NCI-H526 (cell line): ENCODE measurements at regions not wholly inside any gene's neighbourhood (a gene's known extent, or its start where the extent isn't known, plus 50 kb on each side); places are given as distances from the start of the nearest gene placed in this dataset.
A peak's percentile ranks its signal among the peaks of the same experiment; 100 is the strongest.

Experiments
- DNase-seq, 2 experiments: peaks; one replicate each; lab custom pipeline; 2025; lab: John Stamatoyannopoulos, UW

DNA sequence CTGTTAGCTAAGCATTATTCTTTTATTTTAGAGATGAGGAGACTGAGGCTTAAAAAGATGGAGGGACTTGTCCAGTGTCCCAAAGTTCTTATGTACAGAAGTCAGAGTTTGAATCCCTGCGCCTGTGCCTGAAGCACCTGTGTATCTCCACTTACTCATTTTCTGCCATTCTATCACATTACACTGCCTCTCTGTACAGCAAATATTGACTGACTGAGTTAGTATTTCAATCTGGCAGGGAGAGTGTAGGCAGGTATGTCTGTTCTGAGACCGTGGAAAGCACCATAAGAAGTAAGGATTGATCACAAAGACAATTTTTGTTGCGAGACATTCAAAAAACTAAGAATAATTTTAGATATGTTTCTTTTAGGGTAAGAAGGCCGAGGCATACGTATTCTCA lies 162.7 kb downstream of the KITLG start:
- no peak for DNase-seq

DNA sequence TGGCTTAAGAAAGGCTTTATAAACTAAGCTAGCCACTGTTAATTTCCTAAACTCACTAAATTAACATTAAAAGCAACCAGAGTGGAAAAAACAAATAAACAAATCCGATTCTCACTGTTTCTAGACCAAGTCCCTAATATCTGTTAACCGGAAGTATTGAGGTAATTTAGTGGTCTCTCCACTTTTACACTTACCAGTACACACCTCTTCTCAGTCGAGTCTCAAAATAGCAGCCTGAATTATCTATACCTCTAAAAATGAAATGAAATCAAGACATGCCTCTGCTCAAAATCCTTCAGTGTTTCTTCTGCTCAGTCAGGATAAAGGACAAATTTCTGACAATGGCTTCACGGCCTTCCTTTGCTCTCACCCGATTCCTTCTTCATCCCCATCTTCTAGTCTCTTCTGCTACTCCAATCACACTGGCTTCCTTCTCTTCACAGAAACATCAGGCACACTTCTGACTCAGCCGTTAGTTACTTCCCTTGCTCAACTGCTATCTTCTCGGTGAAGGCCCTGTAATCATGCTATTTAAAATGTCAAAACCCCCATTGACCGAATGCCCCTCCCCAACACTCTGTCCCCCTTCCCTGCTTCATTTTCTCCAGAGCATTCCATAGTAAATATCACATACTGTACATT lies 161.3 kb downstream of the KITLG start:
- no peak for DNase-seq

- DNase-seq = peak in 1 of 2 experiments; percentile 22
Measured at GRCh38 chr12:88419794-88420193, 160.5 kb downstream of the KITLG start.

DNA sequence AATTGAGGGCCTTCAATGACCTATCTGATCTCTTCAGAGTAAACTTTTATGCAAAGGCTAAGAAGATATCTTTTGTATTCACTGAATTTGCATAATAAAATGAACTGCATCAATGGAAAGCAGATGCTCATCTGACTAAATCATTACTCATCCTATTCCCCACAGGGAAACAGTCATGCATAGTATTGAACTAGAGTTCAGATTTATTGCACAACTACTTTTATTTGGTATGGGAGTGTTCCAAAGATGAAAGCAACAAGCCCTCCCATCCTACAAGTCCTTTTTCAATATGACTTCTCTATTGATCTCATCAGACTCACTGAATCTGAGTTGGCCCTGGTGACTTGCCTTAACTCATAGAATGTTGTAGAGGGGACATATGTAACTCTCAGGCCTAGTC lies 159.8 kb downstream of the KITLG start:
- DNase-seq = peak; percentile 54 to 74

- no peak for DNase-seq
Measured at GRCh38 chr12:88424791-88425730, 155.2 kb downstream of the KITLG start.

DNA sequence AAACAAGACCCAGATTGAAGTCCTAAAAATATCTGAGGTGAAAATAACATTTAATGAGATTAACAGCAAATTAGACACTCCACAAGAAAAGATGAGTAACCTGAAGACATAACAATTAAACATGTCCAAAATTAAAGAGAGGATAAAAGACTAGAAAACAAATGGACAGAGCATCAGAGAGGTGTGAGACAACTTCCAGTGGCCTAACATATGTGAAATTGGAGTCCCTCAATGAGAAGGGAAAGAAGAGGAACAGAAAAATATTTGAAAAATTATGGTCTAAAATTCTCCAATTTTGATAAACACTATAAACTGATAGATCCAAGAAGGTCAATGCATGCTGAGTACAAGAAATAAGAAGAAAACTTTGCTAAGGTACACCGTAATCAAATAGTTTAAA lies 151.9 kb downstream of the KITLG start:
- no peak for DNase-seq

- no peak for DNase-seq
Measured at GRCh38 chr12:88431246-88431645, 149.0 kb downstream of the KITLG start.

DNA sequence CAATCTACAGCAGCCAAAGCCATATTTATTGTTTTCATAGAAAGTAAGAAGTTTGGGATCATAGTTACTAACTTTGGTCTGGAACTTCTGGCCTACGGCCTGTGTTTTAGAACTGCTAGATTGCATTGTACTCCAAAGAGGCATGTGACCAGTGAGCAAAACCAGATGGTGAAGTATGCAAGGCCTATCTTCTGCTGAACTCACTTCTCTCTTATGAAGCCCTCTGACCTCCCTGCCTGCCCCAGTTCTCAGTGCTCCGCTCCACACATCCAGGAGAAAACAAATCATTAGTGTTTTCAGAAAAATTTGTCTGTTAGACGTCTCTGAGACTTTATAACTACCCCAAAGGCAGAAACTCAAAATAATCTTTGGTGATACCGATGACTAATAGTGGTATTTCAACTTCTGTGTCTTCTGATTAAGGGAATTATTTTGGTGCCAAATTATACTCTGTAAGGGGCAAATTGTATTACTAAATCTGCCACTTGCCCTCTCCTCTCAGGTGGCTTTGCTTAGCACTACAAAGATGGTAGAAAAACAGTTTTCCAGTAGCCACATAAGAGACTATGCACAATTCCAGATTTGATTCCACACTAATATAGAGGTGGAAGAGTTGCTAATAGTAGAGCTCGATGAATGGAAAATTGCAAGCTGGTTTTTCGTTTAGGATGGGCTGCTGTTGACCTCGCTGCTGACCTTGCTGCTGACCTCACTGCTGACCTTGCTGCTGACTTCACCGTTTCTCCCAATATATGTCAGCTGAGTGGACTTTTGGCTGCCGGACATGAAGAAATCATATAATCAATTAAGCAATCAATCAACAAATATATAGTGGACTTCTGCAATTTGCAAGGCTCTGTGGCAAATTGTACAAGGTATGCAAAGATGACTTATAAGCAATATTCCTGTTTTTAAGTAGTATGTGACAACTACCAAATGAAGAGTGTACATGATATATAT lies 147.5 kb downstream of the KITLG start:
- DNase-seq = no peak

- no peak for DNase-seq
Measured at GRCh38 chr12:88433997-88434703, 146.1 kb downstream of the KITLG start.

GRCh38 chr12:88435334-88436076 lies 144.8 kb downstream of the KITLG start:
- DNase-seq = no peak

DNA sequence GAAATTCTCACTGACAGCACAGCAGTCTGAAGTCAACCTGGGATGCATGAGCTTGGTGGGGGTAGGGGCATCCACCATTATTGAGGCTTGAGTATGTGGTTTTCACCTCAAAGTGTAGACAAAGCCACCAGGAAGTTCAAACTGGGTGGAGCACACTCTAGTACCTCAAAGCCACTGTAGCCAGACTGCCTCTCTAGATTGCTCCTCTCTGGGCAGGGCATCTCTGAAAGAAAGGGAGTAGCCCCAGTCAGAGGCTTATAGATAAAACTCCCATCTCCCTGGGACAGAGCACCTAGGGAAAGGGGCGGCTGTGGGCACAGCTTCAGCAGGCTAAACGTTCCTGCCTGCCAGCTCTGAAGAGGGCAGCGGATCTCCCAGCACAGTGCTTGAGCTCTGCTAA lies 143.0 kb downstream of the KITLG start:
- DNase-seq = no peak
